SU-DHL-6 (cell line): ENCODE measurements at regions not wholly inside any gene's neighbourhood (a gene's known extent, or its start where the extent isn't known, plus 50 kb on each side); places are given as distances from the start of the nearest gene placed in this dataset.

ENCODE experiments used
- CTCF ChIP-seq: fragments of 200-600 bp; sonication (generic); IDR thresholded peaks from one replicate; pipeline ENCODE4 v1.5.1; 2017; ENCODE audit warnings: antibody characterized with exemption, mild to moderate bottlenecking, low read length, moderate library complexity; ENCODE audit not compliant: insufficient read depth, poor library complexity, severe bottlenecking
- EZH2phosphoT487 ChIP-seq: fragments of 200-600 bp; sonication (generic), shearing (Covaris generic); conservative IDR thresholded peaks from 2 replicates; pipeline ENCODE4 v1.6.1; 2018; ENCODE audit warnings: mild to moderate bottlenecking, antibody characterized with exemption, low read length, moderate library complexity, mixed read lengths

- no peak for TF ChIP-seq CTCF
- no peak for TF ChIP-seq EZH2phosphoT487
These were observed 75.6 kb downstream of the TRIML1 start for GRCh38 chr4:188214861-188215260.
